Tibial nerve (tissue), 4 donors: ENCODE measurements at regions not wholly inside any gene's neighbourhood (a gene's known extent, or its start where the extent isn't known, plus 50 kb on each side); places are given as distances from the start of the nearest gene placed in this dataset.
"Not testable (repeated sequence)": the region's sequence is repeated elsewhere in the genome, so short reads cannot be mapped to it uniquely, and the experiment has no call there.

Source experiments
- DNase-seq, 2 donors: peaks; one replicate each; pipeline ENCODE4 v3.0.0-alpha.2; 2019; ENCODE audit warnings: low spot score in 2 of 2
- H3K27ac ChIP-seq, 4 donors: fragments of 200-600 bp; sonication (generic) in 3 of 4; one replicate each; pipeline ENCODE4 v1.5.1; 2017 to 2019; ENCODE audit warnings: mild to moderate bottlenecking in 1 of 4
- H3K27me3 ChIP-seq, 2 donors: fragments of 200-600 bp; sonication (generic) in 1 of 2; one replicate each; pipeline versions ENCODE4 v1.5.1 to v1.6.0; 2017 to 2019
- H3K36me3 ChIP-seq, 3 donors: fragments of 200-600 bp; sonication (generic); one replicate each; pipeline ENCODE4 v1.5.1; 2018 to 2019
- H3K4me1 ChIP-seq, 4 donors: fragments of 200-600 bp; sonication (generic) in 3 of 4; one replicate each; pipeline ENCODE4 v1.5.1; 2017 to 2019
- H3K4me3 ChIP-seq, 4 donors: fragments of 200-600 bp; sonication (generic) in 3 of 4; one replicate each; pipeline ENCODE4 v1.5.1; 2017 to 2019; ENCODE audit warnings: mild to moderate bottlenecking in 1 of 4, moderate library complexity in 1 of 4
- H3K9me3 ChIP-seq, 4 donors: fragments of 200-600 bp; sonication (generic) in 3 of 4; one replicate each; pipeline ENCODE4 v1.5.1; 2017 to 2019
- CTCF ChIP-seq, 5 experiments: fragments of 200-600 bp in 3 of 5; fragments of 450-650 bp in 2 of 5; sonication (generic) in 3 of 5; IDR thresholded peaks; one replicate each; pipeline ENCODE4 v1.5.1; 2016 to 2019; ENCODE audit warnings: antibody characterized with exemption in 5 of 5, mild to moderate bottlenecking in 3 of 5, moderate library complexity in 2 of 5
- EP300 ChIP-seq, 2 donors: sonication (generic); formaldehyde crosslinking; IDR thresholded peaks; one replicate each; pipeline ENCODE4 v1.6.1; 2017; ENCODE audit warnings: antibody characterized with exemption in 2 of 2, mild to moderate bottlenecking in 1 of 2
- POLR2A ChIP-seq, 2 donors: fragments of 450-650 bp; IDR thresholded peaks; one replicate each; pipeline ENCODE4 v1.6.1; 2017; ENCODE audit warnings: antibody characterized with exemption in 2 of 2, mild to moderate bottlenecking in 2 of 2, moderate library complexity in 2 of 2
- WGBS, 2 donors: methylation state at CpG; one replicate each; pipeline ENCODE4 v1.1.5; 2018; 5-methylcytosine and 5-hydroxymethylcytosine counted together

DNA sequence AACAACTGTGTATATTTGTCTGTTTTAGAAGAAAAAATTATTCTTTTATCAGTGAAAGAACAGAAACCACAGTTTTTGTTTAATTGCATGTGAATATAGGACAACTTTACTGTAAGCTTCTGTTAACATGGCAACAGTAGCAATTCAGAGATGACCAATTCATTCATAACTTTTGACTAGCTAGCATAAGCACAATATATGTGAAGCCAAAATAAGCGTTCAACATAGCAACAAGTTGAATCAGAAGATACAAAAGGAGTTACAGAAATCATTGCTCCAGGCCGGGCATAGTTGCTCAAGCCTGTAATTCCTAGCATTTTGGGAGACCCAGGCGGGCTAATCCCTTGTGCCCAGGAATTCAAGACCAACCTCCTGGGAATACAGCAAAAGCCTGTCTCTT is 197.1 kb upstream of the GPC6 start:
- no peaks in the 10 kb centered on the region for H3K27me3 ChIP-seq
- no peaks in the 10 kb centered on the region for H3K4me1 ChIP-seq
- no peak overlapping the region for H3K4me3 ChIP-seq
- WGBS, 2 donors = 53 to 57% methylated on average over 3 of the region's 3 CpGs
- no peaks in the 10 kb centered on the region for H3K9me3 ChIP-seq
- TF ChIP-seq EP300 (IDR thresholded peaks at IDR 0.05) (no peak), CTCF (IDR thresholded peaks at IDR 0.05) (no peak), POLR2A (IDR thresholded peaks at IDR 0.05) (no peak)
- H3K36me3 ChIP-seq = no peaks in the 10 kb centered on the region
- DNase-seq = no peak
- no peak overlapping the region for H3K27ac ChIP-seq

GRCh38 chr13:93036380-93036779 is 190.2 kb upstream of the GPC6 start:
- Histone ChIP-seq H3K4me3 (no peak overlapping the region), H3K36me3 (no peaks in the 10 kb centered on the region), H3K27ac (no peak overlapping the region), H3K9me3 (no peaks in the 10 kb centered on the region), H3K27me3 (no peaks in the 10 kb centered on the region), H3K4me1 (no peaks in the 10 kb centered on the region)
- WGBS, 2 donors = 84 to 95% methylated on average over 3 of the region's 3 CpGs
- TF ChIP-seq EP300 (IDR thresholded peaks at IDR 0.05) = no peak
- no peak for TF ChIP-seq POLR2A (IDR thresholded peaks at IDR 0.05)
- TF ChIP-seq CTCF (IDR thresholded peaks at IDR 0.05) = no peak
- DNase-seq = no peak

- no peaks in the 10 kb centered on the region for H3K36me3 ChIP-seq
- no peak for DNase-seq
- TF ChIP-seq CTCF (IDR thresholded peaks at IDR 0.05) (no peak), EP300 (IDR thresholded peaks at IDR 0.05) (no peak), POLR2A (IDR thresholded peaks at IDR 0.05) (no peak)
- no peaks in the 10 kb centered on the region for H3K4me1 ChIP-seq
- no peak overlapping the region for H3K27ac ChIP-seq
- 84 to 87% methylated on average over 5 of the region's 5 CpGs for WGBS, 2 donors
- no peak overlapping the region for H3K4me3 ChIP-seq
- no peaks in the 10 kb centered on the region for H3K27me3 ChIP-seq
- no peaks in the 10 kb centered on the region for H3K9me3 ChIP-seq
Measured at GRCh38 chr13:93037780-93038179, 188.8 kb upstream of the GPC6 start.

- DNase-seq = no peak
- TF ChIP-seq POLR2A (IDR thresholded peaks at IDR 0.05) (no peak), EP300 (IDR thresholded peaks at IDR 0.05) (no peak), CTCF (IDR thresholded peaks at IDR 0.05) (no peak)
- Histone ChIP-seq H3K27me3 (no peaks in the 10 kb centered on the region), H3K27ac (no peak overlapping the region), H3K4me3 (no peak overlapping the region), H3K4me1 (no peaks in the 10 kb centered on the region), H3K9me3 (no peaks in the 10 kb centered on the region), H3K36me3 (no peaks in the 10 kb centered on the region)
- WGBS, 2 donors = 88 to 90% methylated on average over 3 of the region's 3 CpGs
Measured at GRCh38 chr13:93038187-93038586, 188.4 kb upstream of the GPC6 start.

DNA sequence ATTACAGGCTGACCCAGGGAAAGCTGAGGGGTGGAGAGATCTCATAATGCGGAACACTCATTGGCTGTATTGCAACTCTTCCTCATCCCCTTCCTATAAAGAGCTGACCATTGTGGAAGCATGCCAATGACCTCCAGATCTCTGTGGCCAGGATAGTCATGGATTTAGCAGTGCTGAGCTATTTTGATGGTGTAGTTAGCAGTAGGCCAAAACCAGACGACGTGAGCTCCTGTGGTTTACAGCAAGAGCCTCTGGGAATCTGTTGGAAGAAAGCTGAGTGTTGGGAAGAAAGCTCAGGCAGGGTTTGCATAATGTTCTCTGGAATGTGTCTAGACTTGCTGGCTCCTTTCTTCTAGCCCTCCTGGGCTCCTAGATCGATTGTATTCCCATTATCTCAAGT is 187.5 kb upstream of the GPC6 start:
- H3K4me1 ChIP-seq = no peaks in the 10 kb centered on the region
- no peak for DNase-seq
- H3K36me3 ChIP-seq = no peaks in the 10 kb centered on the region
- H3K4me3 ChIP-seq = no peak overlapping the region
- WGBS, 2 donors = 62 to 76% methylated on average over 4 of the region's 4 CpGs
- H3K27me3 ChIP-seq = no peaks in the 10 kb centered on the region
- no peak for TF ChIP-seq POLR2A (IDR thresholded peaks at IDR 0.05)
- TF ChIP-seq EP300 (IDR thresholded peaks at IDR 0.05) = no peak
- no peak for TF ChIP-seq CTCF (IDR thresholded peaks at IDR 0.05)
- no peak overlapping the region for H3K27ac ChIP-seq
- H3K9me3 ChIP-seq = no peaks in the 10 kb centered on the region

- not testable (repeated sequence) for H3K27me3 ChIP-seq, H3K4me1 ChIP-seq, H3K9me3 ChIP-seq, H3K36me3 ChIP-seq, H3K27ac ChIP-seq, H3K4me3 ChIP-seq, DNase-seq
- WGBS, 2 donors = 97% methylated on average over 4 of the region's 4 CpGs
Measured at GRCh38 chr13:93041566-93041965, 185.0 kb upstream of the GPC6 start.
